ENCODE measurements at regions not wholly inside any gene's neighbourhood (a gene's known extent, or its start where the extent isn't known, plus 50 kb on each side); places are given as distances from the start of the nearest gene placed in this dataset.

DNA sequence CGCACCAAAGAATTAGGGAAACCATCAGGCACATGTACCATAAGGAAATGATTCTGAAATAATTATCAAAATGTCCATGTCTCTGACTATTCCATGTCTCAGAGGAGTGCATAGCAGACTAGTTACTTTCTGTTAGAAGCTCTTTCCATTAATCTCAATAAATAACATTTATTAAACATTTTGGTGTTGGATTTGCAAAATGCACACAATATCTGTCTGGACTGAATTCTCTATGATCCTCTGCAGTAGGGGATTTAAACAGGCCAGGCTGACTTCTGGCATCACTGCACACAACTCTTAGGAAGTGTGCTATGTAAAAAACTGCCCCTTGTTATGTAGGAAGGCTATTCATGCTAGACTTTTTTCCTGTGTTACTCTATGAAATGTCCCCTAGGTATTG, 283.3 kb upstream of the CDH5 start (continued):
- TF ChIP-seq, protein P1, sequence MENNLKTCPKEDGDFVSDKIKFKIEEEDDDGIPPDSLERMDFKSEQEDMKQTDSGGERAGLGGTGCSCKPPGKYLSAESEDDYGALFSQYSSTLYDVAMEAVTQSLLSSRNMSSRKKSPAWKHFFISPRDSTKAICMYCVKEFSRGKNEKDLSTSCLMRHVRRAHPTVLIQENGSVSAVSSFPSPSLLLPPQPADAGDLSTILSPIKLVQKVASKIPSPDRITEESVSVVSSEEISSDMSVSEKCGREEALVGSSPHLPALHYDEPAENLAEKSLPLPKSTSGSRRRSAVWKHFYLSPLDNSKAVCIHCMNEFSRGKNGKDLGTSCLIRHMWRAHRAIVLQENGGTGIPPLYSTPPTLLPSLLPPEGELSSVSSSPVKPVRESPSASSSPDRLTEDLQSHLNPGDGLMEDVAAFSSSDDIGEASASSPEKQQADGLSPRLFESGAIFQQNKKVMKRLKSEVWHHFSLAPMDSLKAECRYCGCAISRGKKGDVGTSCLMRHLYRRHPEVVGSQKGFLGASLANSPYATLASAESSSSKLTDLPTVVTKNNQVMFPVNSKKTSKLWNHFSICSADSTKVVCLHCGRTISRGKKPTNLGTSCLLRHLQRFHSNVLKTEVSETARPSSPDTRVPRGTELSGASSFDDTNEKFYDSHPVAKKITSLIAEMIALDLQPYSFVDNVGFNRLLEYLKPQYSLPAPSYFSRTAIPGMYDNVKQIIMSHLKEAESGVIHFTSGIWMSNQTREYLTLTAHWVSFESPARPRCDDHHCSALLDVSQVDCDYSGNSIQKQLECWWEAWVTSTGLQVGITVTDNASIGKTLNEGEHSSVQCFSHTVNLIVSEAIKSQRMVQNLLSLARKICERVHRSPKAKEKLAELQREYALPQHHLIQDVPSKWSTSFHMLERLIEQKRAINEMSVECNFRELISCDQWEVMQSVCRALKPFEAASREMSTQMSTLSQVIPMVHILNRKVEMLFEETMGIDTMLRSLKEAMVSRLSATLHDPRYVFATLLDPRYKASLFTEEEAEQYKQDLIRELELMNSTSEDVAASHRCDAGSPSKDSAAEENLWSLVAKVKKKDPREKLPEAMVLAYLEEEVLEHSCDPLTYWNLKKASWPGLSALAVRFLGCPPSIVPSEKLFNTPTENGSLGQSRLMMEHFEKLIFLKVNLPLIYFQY (CRISPR knock-in tag; IDR thresholded peaks at IDR 0.05; ENCODE audit: borderline replicate concordance), result no peak
- TF ChIP-seq ZNF350 (CRISPR knock-in tag; IDR thresholded peaks at IDR 0.05; ENCODE audit: borderline replicate concordance, low read depth) (no peak), SUZ12 (IDR thresholded peaks at IDR 0.05; ENCODE audit: low read depth, low read length) (no peak)

DNA sequence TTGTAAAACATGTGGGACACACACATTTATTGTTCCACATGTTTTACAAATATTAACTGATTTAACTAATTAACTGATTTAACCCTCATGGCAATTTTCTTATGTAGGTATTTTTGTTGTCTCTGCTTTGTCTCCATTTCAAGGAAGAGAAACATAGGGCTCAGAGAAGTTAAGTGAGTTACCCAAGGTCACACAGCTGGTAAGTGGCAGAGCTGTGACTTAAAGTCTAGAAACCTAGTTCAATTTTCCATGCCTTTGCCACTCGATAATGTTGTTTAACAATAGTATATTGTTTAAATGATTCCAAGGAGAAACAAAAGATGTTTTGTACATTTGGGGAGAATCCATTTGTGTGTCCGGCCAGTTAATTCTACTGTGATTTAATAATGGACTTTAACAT, 284.1 kb upstream of the CDH5 start:
- no peaks in the 10 kb centered on the region for H3K9me3 ChIP-seq (ENCODE audit: low read length)
- TF ChIP-seq BCL6 (CRISPR knock-in tag; IDR thresholded peaks at IDR 0.05), result no peak
- TF ChIP-seq, protein P2, sequence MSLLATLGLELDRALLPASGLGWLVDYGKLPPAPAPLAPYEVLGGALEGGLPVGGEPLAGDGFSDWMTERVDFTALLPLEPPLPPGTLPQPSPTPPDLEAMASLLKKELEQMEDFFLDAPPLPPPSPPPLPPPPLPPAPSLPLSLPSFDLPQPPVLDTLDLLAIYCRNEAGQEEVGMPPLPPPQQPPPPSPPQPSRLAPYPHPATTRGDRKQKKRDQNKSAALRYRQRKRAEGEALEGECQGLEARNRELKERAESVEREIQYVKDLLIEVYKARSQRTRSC (CRISPR knock-in tag; IDR thresholded peaks at IDR 0.05; ENCODE audit: low read depth), result no peak
- no peak for TF ChIP-seq ZNF550 (CRISPR knock-in tag; IDR thresholded peaks at IDR 0.05; ENCODE audit: borderline replicate concordance)
- no peak for TF ChIP-seq ZNF720 (CRISPR knock-in tag; IDR thresholded peaks at IDR 0.05)
- no peak for TF ChIP-seq HES4 (CRISPR knock-in tag; IDR thresholded peaks at IDR 0.05; ENCODE audit: borderline replicate concordance)
- TF ChIP-seq, protein P3, sequence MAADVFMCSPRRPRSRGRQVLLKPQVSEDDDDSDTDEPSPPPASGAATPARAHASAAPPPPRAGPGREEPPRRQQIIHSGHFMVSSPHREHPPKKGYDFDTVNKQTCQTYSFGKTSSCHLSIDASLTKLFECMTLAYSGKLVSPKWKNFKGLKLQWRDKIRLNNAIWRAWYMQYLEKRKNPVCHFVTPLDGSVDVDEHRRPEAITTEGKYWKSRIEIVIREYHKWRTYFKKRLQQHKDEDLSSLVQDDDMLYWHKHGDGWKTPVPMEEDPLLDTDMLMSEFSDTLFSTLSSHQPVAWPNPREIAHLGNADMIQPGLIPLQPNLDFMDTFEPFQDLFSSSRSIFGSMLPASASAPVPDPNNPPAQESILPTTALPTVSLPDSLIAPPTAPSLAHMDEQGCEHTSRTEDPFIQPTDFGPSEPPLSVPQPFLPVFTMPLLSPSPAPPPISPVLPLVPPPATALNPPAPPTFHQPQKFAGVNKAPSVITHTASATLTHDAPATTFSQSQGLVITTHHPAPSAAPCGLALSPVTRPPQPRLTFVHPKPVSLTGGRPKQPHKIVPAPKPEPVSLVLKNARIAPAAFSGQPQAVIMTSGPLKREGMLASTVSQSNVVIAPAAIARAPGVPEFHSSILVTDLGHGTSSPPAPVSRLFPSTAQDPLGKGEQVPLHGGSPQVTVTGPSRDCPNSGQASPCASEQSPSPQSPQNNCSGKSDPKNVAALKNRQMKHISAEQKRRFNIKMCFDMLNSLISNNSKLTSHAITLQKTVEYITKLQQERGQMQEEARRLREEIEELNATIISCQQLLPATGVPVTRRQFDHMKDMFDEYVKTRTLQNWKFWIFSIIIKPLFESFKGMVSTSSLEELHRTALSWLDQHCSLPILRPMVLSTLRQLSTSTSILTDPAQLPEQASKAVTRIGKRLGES (CRISPR knock-in tag; IDR thresholded peaks at IDR 0.05; ENCODE audit: borderline replicate concordance), result no peak
- no peak for TF ChIP-seq SAP130 (CRISPR knock-in tag; IDR thresholded peaks at IDR 0.05; ENCODE audit: low read depth)
- intact Hi-C loops (cut with micrococcal nuclease; ENCODE audit: unreplicated experiment), result no loop called here
- BruUV-seq (replicated peaks), result no TSS peak
- in situ Hi-C loops (cut with HindIII; ENCODE audit: extremely low pct_ligation_motif_present, low pct_unique_long_range_greater_than_20kb), result no loop called here
- H3K4me3 ChIP-seq (replicated peaks in 1 of 3; ENCODE audit: insufficient read depth in 1 of 3, low read depth in 2 of 3, low read length in 3 of 3), result no peak overlapping the region
- ChIA-PET POLR2A (no interaction called here), CTCF (ENCODE audit: low intra/inter-chr PET ratio, low total read pairs) (no interaction called here)
- no peak overlapping the region for H3K27ac ChIP-seq (ENCODE audit: extremely low read length, insufficient read depth, low read length)
- H2AFZ ChIP-seq (ENCODE audit: low read length), result no peak overlapping the region
- WGBS (ENCODE audit: low lambda C conversion rate), result 26% methylated on average over 2 of the region's 2 CpGs
- no peaks in the 10 kb centered on the region for H3K27me3 ChIP-seq (ENCODE audit: control insufficient read depth in 1 of 2, insufficient read depth in 2 of 2, low read length in 2 of 2)
- ATAC-seq (no peak), FAIRE-seq (no peak), DNase-seq (ENCODE audit: low spot score) (no peak)
- H3K4me1 ChIP-seq (ENCODE audit: insufficient read depth, low read length), result no peaks in the 10 kb centered on the region
- no peaks in the 10 kb centered on the region for H3K36me3 ChIP-seq (replicated peaks in 1 of 2; ENCODE audit: control insufficient read depth in 1 of 2, insufficient read depth in 2 of 2, low read length in 2 of 2)
- H3K79me2 ChIP-seq (ENCODE audit: insufficient read depth, low read length), result no peaks in the 10 kb centered on the region
- no peak overlapping the region for H3K4me2 ChIP-seq (ENCODE audit: low read depth, low read length)
- no peaks in the 10 kb centered on the region for H4K20me1 ChIP-seq (ENCODE audit: insufficient read depth, low read length)
- H3K9ac ChIP-seq (ENCODE audit: insufficient read depth, low read depth, low read length), result no peak overlapping the region
